Stimulated activated memory B cell treated with anti-CD40 and anti-IgM and Interleukin-4, amounts not matched to agents 10 μg/mL and 1 μg/mL and 100 μg/mL, for 72 hours (primary cell): ENCODE measurements at regions not wholly inside any gene's neighbourhood (a gene's known extent, or its start where the extent isn't known, plus 50 kb on each side); places are given as distances from the start of the nearest gene placed in this dataset.

Source experiments
- ATAC-seq: fragments of 150-1000 bp; cut with Tn5 transposase; 2 replicates; pipeline ENCODE4 v1.10.0; 2021
- H3K27ac Mint-ChIP-seq: one replicate; pipeline ENCODE4 v1.8.0; 2022; ENCODE audit warnings: mild to moderate bottlenecking, mixed read lengths
- H3K27me3 Mint-ChIP-seq: one replicate; pipeline ENCODE4 v1.8.0; 2022; ENCODE audit warnings: mixed read lengths
- H3K36me3 Mint-ChIP-seq: one replicate; pipeline ENCODE4 v1.8.0; 2022; ENCODE audit warnings: mixed read lengths
- H3K4me1 Mint-ChIP-seq: one replicate; pipeline ENCODE4 v1.8.0; 2022; ENCODE audit warnings: mixed read lengths
- H3K4me3 Mint-ChIP-seq: one replicate; pipeline ENCODE4 v1.8.0; 2022; ENCODE audit warnings: mild to moderate bottlenecking, moderate library complexity, mixed read lengths
- H3K9me3 Mint-ChIP-seq: one replicate; pipeline ENCODE4 v1.8.0; 2022; ENCODE audit warnings: mixed read lengths

DNA sequence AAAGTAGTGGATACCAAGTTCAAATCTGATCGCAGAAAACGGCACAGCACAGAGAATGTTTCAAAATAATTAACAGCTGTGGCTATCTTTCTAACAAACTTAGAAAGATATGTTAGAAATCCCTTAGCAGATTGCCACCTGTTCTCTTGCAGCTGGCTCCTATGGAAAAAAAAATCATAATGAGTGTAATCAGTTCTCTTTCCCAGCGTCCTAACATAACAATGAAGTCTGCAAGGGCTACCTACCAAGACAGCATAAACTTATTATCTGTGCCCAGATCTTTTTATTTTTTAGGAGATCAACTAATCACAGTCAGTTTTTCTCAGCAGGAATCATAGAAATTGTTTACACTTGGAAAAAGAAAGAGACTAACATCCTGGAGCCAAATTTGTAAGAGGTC, 358.6 kb upstream of the FOXG1 start:
- peaks cover 9% of the 10 kb centered on the region for H3K9me3 Mint-ChIP-seq
- H3K27ac Mint-ChIP-seq, result no peak overlapping the region
- no peak for ATAC-seq
- no peaks in the 10 kb centered on the region for H3K36me3 Mint-ChIP-seq
- no peaks in the 10 kb centered on the region for H3K27me3 Mint-ChIP-seq
- no peaks in the 10 kb centered on the region for H3K4me1 Mint-ChIP-seq
- H3K4me3 Mint-ChIP-seq, result no peak overlapping the region

DNA sequence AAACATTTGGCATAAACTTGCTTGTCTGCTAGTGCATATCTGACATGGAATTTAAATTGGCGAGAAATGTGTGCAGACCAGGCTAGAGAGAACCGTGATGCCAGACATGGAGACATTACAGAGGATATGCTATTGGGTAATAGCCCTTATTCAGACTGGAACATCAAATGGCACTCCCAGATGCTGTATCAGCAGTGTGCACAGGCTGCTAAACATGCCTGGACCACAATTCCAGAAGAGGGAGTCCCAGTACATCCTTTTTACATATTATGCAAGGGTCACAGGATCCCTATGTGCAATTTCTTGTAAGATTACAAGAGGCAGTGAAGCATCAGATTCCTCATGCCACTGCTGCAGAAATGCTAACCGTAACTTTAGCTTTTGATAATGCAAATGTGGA, 354.5 kb upstream of the FOXG1 start:
- H3K4me3 Mint-ChIP-seq, result no peak overlapping the region
- H3K9me3 Mint-ChIP-seq, result peaks cover 10% of the 10 kb centered on the region
- H3K4me1 Mint-ChIP-seq, result no peaks in the 10 kb centered on the region
- ATAC-seq, result no peak
- no peak overlapping the region for H3K27ac Mint-ChIP-seq
- H3K27me3 Mint-ChIP-seq, result no peaks in the 10 kb centered on the region
- no peaks in the 10 kb centered on the region for H3K36me3 Mint-ChIP-seq

DNA sequence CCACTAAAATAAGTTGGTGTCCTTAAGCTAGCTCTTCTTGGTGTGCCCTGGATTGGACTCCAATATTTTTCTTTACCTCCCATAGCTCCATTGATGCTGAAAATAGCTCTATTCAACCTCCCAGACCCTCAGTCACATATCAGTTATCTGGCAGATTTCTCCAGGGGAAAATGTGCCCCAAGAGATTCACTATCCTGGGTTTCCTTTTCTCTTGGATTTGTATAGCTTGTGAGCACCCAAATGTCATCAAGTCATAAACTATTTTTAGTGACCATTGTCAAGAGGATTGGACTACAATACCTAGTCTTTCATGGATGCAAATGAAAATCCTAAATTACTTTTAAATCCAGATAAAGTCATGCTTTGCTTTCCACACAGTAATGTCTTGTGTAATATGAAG, 339.6 kb upstream of the FOXG1 start:
- ATAC-seq, result no peak
- Mint-ChIP-seq H3K27me3 (no peaks in the 10 kb centered on the region), H3K36me3 (no peaks in the 10 kb centered on the region), H3K4me3 (no peak overlapping the region), H3K4me1 (no peaks in the 10 kb centered on the region), H3K27ac (no peak overlapping the region), H3K9me3 (peaks cover 5% of the 10 kb centered on the region)

- Mint-ChIP-seq H3K4me3 (no peak overlapping the region), H3K27me3 (no peaks in the 10 kb centered on the region), H3K9me3 (no peaks in the 10 kb centered on the region), H3K4me1 (no peaks in the 10 kb centered on the region), H3K27ac (no peak overlapping the region), H3K36me3 (no peaks in the 10 kb centered on the region)
- ATAC-seq, result no peak
Measured at GRCh38 chr14:28436821-28437220, 329.8 kb upstream of the FOXG1 start.

GRCh38 chr14:28461389-28461788, 305.2 kb upstream of the FOXG1 start:
- H3K36me3 Mint-ChIP-seq, result no peaks in the 10 kb centered on the region
- H3K4me3 Mint-ChIP-seq, result no peak overlapping the region
- H3K27me3 Mint-ChIP-seq, result no peaks in the 10 kb centered on the region
- no peak for ATAC-seq
- H3K27ac Mint-ChIP-seq, result no peak overlapping the region
- H3K9me3 Mint-ChIP-seq, result peaks cover 2% of the 10 kb centered on the region
- H3K4me1 Mint-ChIP-seq, result no peaks in the 10 kb centered on the region

DNA sequence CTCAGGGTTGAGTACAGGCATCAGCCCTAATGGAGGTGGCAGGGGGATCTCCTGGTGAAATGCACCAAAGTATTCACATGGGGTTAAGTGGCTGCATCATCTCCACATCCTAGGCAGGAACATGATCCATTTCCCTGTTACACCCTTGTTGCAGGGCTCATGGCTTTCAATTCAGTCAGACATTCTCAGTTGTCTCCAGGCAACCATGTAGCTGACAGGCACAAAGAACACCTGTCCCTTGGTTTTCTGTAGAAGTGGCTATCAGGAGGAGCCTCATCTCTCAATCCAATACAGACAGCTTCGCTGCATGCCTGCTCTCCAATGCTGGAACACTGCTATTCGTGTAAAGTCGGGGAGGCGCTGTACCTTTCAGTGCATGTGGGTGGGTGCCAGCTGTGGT, 299.0 kb upstream of the FOXG1 start:
- Mint-ChIP-seq H3K9me3 (peaks cover 11% of the 10 kb centered on the region), H3K36me3 (no peaks in the 10 kb centered on the region), H3K4me1 (no peaks in the 10 kb centered on the region), H3K27ac (no peak overlapping the region), H3K27me3 (no peaks in the 10 kb centered on the region), H3K4me3 (no peak overlapping the region)
- ATAC-seq, result no peak

GRCh38 chr14:28468191-28469151, 298.1 kb upstream of the FOXG1 start:
- Mint-ChIP-seq H3K9me3 (peaks cover 11% of the 10 kb centered on the region), H3K36me3 (no peaks in the 10 kb centered on the region), H3K27me3 (no peaks in the 10 kb centered on the region), H3K4me3 (no peak overlapping the region), H3K27ac (no peak overlapping the region), H3K4me1 (no peaks in the 10 kb centered on the region)
- no peak for ATAC-seq

GRCh38 chr14:28482251-28483040, 284.1 kb upstream of the FOXG1 start:
- no peak overlapping the region for H3K4me3 Mint-ChIP-seq
- no peak overlapping the region for H3K27ac Mint-ChIP-seq
- H3K36me3 Mint-ChIP-seq, result no peaks in the 10 kb centered on the region
- H3K4me1 Mint-ChIP-seq, result no peaks in the 10 kb centered on the region
- no peak for ATAC-seq
- H3K27me3 Mint-ChIP-seq, result no peaks in the 10 kb centered on the region
- no peaks in the 10 kb centered on the region for H3K9me3 Mint-ChIP-seq

DNA sequence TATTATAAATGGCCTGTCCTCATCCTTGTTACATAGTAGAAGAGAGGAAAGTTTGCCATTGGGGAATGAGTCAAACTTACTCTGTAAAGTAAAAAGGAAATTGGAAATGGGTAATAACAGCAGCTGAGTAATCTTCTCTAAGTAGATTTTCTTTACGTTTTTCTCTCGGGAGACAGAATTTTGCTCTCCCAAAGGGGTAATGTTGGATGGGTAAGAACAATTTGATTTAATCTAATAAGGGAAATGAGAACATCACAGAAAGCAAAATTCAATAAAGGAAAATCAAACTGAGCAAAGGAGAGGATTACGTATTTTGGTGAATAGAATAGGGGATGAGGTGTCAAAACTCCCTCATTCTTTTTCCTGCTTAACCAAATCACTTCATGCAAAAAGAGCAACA, 283.1 kb upstream of the FOXG1 start:
- Mint-ChIP-seq H3K27me3 (no peaks in the 10 kb centered on the region), H3K9me3 (no peaks in the 10 kb centered on the region), H3K4me1 (no peaks in the 10 kb centered on the region), H3K27ac (no peak overlapping the region), H3K36me3 (no peaks in the 10 kb centered on the region), H3K4me3 (no peak overlapping the region)
- no peak for ATAC-seq

GRCh38 chr14:28488684-28489083, 277.9 kb upstream of the FOXG1 start:
- no peaks in the 10 kb centered on the region for H3K36me3 Mint-ChIP-seq
- no peak overlapping the region for H3K27ac Mint-ChIP-seq
- ATAC-seq, result no peak
- no peaks in the 10 kb centered on the region for H3K4me1 Mint-ChIP-seq
- no peaks in the 10 kb centered on the region for H3K27me3 Mint-ChIP-seq
- no peak overlapping the region for H3K4me3 Mint-ChIP-seq
- H3K9me3 Mint-ChIP-seq, result peaks cover 3% of the 10 kb centered on the region

DNA sequence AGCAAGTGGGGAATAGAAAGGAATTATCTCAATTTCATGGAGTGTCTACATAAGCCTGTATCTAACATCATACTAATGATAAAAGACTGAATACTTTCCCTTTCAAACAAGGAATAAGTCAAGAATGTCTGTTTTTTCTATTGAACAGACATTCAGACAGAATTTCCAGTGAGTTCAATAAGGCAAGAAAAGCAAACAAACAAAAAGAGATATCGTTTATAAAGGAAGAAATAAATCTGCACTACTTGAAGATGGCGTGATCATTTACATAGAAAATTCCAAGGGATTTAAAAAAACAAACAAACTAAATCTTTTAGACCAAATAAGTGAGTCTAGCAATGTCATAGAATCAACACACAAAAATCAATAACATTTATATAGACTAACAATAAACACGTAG, 273.1 kb upstream of the FOXG1 start:
- no peak for ATAC-seq
- Mint-ChIP-seq H3K27ac (no peak overlapping the region), H3K4me1 (no peaks in the 10 kb centered on the region), H3K27me3 (no peaks in the 10 kb centered on the region), H3K4me3 (no peak overlapping the region), H3K9me3 (peaks cover 3% of the 10 kb centered on the region), H3K36me3 (no peaks in the 10 kb centered on the region)

DNA sequence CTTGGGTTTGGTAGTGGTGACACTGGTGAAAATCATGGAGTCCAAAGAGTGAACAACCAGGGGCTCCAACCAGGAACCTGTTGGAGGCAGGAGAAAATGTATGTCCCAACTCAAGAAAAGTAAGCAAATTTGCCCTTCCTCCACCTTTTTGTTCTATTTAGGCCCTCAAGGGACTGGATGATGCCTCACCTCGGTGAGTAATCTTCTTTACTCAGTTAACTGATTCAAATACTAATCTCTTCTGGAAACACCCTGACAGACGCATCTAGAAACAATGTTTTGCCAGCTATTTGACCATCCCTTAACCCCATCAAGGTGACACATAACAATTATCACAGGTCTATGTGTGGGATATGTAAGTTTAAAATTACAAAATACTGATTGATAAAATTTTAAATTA, 272.4 kb upstream of the FOXG1 start:
- no peaks in the 10 kb centered on the region for H3K27me3 Mint-ChIP-seq
- H3K9me3 Mint-ChIP-seq, result peaks cover 3% of the 10 kb centered on the region
- no peak for ATAC-seq
- no peaks in the 10 kb centered on the region for H3K4me1 Mint-ChIP-seq
- no peak overlapping the region for H3K27ac Mint-ChIP-seq
- H3K4me3 Mint-ChIP-seq, result no peak overlapping the region
- H3K36me3 Mint-ChIP-seq, result no peaks in the 10 kb centered on the region

DNA sequence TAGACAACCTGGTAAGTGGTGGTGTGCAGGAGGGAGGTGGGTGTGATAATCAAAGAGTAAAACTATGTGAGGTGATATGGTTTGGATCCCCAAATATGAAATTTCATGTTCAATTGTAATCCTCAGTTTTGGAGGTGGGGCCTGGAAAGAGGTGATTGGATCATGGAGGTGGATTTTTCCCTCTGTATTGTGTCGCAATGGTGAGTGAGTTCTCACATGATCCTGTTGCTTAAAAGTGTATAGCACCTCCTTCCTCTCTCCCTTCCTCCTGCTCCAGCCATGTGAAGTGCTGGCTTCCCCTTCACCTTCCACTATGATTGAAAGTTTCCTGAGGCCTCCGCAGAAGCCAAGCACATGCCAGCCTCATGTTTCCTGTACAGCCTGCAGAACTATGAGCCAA, 270.2 kb upstream of the FOXG1 start:
- no peaks in the 10 kb centered on the region for H3K27me3 Mint-ChIP-seq
- no peak for ATAC-seq
- no peak overlapping the region for H3K4me3 Mint-ChIP-seq
- H3K27ac Mint-ChIP-seq, result no peak overlapping the region
- H3K4me1 Mint-ChIP-seq, result no peaks in the 10 kb centered on the region
- H3K36me3 Mint-ChIP-seq, result no peaks in the 10 kb centered on the region
- H3K9me3 Mint-ChIP-seq, result peaks cover 3% of the 10 kb centered on the region

GRCh38 chr14:28502517-28502916, 264.1 kb upstream of the FOXG1 start:
- Mint-ChIP-seq H3K4me1 (no peaks in the 10 kb centered on the region), H3K27ac (no peak overlapping the region), H3K27me3 (no peaks in the 10 kb centered on the region), H3K4me3 (no peak overlapping the region), H3K9me3 (peaks cover 8% of the 10 kb centered on the region), H3K36me3 (no peaks in the 10 kb centered on the region)
- no peak for ATAC-seq

DNA sequence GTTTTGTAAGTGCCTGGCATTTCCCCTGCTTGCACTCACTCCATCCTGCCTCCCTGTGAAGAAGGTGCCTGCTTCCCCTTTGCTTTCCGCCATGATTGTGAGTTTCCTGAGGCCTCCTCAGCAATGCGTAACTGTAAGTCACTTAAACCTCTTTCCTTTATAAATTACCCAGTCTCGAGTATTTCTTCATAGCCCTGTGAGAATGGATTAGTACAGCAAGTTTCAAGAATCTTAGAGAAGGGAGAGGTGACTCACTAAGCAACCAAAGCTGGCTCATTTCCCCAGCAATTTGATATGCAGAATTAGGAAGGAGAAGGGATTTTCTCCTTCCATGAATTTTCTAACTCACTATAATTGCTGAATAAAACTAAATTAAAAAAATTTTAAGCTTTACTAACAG, 251.0 kb upstream of the FOXG1 start:
- ATAC-seq, result no peak
- Mint-ChIP-seq H3K4me3 (no peak overlapping the region), H3K27ac (no peak overlapping the region), H3K9me3 (no peaks in the 10 kb centered on the region), H3K36me3 (no peaks in the 10 kb centered on the region), H3K4me1 (no peaks in the 10 kb centered on the region), H3K27me3 (no peaks in the 10 kb centered on the region)

DNA sequence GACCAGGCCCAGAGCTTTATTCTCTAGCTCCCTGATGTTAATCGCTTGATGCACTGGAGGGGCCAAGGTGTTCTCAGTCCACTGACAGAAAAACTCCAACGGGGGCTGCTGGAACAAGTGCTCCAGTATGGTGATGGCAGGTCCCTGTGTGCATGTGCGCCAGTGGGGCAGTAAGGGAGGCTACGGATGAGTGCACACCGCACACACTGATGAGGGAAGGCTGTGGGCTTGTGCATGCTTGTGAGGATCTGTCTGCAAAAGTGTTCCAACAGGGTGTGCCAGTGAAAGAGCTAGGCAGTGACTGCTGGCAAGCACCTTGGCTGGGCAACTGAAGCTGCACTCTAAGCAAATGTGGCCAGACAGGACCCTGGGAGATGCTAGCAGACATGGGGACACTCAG, 229.7 kb upstream of the FOXG1 start:
- H3K36me3 Mint-ChIP-seq, result no peaks in the 10 kb centered on the region
- no peak overlapping the region for H3K27ac Mint-ChIP-seq
- peaks cover 15% of the 10 kb centered on the region for H3K9me3 Mint-ChIP-seq
- H3K27me3 Mint-ChIP-seq, result no peaks in the 10 kb centered on the region
- ATAC-seq, result no peak
- no peaks in the 10 kb centered on the region for H3K4me1 Mint-ChIP-seq
- H3K4me3 Mint-ChIP-seq, result no peak overlapping the region
